ENCODE measurements at regions not wholly inside any gene's neighbourhood (a gene's known extent, or its start where the extent isn't known, plus 50 kb on each side); places are given as distances from the start of the nearest gene placed in this dataset.

DNA sequence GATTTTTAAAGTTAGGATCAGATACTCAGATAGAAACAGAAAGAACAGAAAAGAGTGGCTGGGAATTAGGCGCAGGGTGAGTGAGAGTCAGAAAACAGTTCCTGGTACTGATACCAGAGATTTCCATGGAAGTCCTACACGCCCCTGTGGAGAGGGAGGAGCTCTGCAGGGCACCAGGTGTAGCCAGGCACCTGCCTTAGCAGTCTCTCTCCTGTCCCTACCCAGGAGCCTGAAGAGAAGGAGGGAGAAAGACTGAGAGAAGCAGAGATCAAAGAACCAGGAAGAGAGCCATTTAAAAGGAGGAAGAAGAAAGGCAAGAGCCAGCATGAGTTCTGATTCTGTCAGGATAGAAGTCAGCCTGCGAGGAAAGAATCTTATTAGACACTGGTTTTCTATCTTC lies 65.0 kb downstream of the CBLN1 start:
- no peak for DNase-seq

DNA sequence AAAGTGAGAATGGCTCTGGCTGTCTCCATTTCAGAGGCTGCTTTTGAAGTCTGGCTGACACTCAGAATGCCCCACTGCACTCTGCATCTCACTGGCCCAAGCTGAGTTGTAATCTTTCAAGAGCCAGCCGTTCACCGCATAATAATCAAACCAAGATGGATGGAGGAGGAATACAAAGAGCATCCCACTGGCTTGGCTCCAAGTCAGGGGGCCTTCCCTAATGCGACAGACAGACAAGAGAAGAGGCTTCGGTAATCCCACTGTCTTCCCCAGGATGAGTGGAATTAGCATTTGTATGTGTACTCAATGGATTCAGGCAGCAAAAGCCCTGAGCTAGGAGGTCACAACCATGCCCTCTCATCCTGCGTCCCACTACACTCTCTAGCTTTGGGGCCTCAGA lies 68.0 kb downstream of the CBLN1 start:
- DNase-seq = no peak

DNA sequence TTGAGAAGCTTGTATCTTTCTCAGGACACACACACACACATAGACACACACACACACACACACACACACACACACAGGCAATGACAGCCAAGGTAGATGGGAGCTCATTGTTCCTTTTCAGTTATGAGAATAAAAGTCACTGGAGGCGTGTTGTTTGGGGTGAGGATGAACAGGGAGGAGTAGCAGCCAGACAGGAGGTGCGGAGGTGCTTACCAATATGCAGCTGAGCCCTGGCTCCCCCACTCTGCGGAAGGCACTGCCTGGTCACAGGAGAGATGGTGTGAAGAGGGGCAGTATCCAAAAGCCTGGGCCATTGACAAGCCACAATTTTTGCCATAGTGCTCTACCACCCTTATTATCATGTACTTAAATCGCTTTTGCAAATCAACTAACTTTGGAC lies 77.4 kb downstream of the CBLN1 start:
- no peak for DNase-seq

DNA sequence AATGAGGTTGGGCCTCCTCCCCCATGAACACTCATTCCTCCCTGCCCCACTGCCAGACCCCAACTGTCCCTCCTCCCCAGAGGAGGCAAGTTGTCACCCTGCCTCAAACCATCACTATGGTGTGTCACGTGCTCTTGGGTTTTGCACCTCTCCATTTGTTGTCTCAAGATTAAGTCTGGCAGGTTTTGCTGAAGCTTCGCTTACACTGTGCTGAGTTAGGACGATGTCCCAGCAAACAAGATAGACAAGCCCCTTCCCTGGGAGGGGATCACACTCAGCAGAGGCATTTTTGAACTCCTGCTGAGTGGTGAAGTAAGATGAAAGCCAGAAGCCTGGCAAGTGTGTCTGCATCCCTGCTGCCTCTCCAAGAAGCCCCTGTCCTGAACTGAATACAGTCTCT lies 78.3 kb downstream of the CBLN1 start:
- DNase-seq = no peak

DNA sequence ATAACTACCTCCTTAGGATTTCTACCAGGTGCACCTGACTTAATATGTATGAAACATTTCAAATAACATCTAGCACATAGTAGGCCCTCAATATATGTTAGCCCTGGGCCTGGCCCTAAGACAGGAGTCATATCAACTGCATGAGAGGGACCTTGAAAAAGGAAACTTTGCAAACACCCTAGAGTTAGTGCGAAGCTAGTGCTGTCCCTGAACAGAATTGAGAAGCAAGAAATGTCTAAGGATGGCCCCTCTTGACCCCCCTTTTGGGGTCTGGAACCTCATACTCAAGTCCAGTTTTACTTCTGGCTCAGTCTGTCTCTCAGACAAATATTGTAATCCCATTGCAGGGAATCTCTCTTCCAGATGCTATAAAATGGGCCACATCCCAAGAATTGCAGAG lies 80.5 kb downstream of the CBLN1 start:
- no peak for DNase-seq

DNA sequence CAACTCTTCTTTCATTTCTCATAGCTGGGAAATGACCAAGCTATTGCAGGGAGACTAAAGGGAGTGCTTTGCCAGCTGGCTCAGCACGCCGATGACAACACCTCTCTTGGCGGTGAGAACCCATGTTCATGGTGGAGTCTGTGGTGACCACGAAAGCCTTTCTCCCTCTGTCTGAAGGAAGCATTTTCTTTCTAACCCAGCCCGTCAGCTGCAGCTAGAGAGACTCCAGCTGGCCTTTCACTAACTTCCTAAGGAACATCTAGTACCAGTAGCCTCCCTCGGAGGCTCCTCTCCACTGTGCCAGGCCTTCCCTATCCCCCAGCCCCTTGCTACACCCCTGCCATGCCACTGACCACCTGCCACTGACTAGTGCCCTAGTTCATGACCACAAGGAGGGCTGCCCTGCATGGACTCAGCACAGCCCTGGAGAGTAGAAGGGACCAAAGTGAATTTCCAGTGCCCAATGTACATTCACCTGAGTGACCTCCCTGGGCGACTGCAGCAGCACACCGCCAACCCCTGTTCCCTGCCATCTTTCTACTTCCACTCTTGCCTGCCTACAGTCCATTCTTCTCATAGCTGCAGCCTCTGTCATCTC lies 81.3 kb downstream of the CBLN1 start:
- no peak for DNase-seq

DNA sequence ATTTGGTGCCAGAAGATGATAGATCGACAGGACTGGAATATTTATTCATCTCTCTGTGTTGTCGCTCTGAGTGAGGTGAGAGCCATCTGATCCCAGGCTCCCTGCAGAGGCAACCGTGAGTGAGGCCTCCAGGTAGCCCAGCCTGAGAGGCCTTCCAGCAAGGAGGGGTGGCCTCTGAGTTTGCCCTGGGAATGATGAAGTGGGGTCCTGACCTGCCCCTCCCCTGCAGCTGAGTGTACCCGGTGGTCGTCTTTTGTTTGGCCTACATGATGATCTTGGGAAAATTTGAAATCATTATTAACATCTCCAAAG lies 86.4 kb downstream of the CBLN1 start:
- no peak for DNase-seq

DNA sequence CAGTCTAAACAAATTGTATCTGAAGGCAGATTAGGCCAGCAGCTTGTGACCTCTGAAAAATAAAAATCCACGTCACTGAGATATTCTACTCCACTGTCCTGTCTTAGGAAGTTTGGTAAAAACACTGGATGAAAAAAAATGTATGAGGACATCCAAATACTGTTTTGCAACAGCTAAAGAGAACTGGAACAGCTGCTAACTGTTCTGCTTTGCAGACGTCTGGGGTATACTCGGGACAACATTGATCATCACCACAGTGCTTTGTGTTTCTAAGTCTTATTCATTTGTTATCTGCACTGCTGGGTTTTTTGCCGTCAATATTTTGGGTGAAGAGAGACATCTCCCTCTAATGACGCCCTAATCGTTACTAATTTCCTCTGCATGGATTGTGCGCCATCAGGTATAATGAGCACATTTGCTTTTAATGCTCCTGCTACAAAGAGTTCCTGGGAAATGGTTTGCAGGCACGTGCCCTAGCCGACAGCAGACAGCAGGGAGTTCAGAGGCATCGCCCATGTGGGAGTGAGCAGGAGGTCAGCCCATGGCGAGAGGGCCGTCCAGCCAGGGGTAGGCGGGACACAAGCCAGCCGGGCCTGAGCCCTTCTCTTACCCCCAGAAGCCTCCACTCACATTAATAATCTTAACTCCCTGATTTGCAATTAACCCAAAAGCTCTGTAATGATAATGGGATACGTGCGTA lies 87.0 kb downstream of the CBLN1 start:
- DNase-seq = no peak

DNA sequence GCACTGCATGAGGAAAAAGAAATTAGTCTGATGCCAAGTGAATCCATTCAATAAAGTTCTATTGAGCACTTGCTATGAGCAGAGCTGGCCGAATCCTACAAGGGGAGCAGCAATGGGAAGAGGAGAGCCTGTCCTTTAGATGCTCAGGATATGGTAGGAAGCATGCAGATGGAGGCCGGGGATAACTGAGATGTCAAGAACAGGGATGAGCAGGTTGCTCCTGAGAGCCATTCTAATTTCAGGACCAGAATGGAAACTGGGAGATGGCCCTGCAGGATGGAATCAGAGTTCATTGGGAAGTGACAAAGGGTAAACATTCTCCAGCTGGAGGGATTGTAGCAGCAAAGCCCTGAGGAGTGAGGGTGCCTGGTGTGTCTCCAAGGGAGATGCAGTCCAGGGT lies 88.0 kb downstream of the CBLN1 start:
- DNase-seq = no peak

DNA sequence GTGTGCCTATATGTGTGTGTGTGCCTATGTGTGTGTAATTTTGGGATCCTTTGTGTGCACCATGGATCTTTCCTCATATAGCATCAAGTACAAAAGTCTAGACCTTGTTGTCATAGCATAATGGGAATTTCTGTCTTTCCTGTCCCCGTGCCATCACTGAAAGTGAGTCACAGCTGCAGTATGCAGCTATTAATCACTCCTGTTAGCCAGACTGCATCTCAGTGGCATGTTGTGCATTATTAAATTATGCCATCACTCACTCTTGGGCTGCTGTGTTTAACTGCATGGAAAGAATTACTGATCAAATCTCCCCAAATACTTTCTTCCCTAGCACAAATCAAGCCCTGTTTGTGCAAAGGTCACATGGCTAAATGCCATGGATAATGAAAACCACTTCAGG lies 92.4 kb downstream of the CBLN1 start:
- DNase-seq = no peak

DNA sequence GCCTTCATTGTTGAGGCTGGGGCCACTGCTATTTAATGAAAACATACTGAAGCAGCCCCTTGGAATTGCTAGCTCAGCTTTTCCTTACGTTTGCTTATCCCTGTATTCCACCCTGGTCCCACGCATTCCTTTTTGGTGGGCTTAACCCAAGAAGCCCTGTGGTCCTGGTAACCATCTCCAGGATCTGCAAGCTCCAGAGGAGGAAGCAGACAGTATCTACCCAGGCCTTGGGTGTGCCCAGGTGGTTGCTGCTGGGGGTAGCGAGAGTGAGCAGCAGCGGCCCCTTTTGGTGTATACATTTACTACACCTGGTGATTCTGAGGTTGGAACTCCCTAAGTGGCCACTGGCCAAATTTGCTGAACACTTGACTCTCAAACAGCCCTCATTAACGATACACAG lies 97.7 kb downstream of the CBLN1 start:
- DNase-seq = no peak

DNA sequence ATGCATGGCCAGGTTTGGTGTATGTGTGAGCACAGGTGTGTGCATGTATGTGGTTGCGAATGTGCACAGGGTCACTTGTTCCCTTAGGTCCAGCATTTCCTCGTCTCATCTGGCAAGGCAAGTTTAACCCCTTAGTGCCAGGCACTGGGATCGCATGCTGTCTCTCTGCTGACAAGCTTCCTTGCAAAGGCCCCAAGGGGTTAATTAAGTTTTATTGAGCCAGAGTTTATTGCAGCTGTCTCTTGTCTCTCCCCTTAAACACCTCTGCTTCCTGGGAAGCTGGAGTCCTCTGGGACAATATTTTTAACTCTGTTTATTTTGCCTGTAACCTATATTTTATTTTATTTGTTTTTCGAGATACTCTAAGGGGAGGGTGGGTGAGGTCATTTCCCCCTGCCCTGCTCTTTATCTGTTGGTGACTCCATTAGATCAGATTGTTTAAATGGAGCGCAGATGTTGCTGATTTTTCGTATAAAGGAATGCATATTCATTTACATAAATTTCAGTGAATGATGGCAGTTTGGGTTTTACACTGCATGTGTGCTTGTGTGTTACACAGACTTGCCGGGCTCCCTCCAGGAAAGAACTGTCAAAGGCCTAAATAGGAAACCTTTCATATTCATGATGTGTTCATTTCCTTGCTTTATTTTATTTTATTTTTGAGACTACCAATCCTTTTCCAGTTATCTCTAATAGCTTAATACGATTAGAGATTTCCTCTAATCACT lies 99.7 kb downstream of the CBLN1 start:
- DNase-seq = no peak

DNA sequence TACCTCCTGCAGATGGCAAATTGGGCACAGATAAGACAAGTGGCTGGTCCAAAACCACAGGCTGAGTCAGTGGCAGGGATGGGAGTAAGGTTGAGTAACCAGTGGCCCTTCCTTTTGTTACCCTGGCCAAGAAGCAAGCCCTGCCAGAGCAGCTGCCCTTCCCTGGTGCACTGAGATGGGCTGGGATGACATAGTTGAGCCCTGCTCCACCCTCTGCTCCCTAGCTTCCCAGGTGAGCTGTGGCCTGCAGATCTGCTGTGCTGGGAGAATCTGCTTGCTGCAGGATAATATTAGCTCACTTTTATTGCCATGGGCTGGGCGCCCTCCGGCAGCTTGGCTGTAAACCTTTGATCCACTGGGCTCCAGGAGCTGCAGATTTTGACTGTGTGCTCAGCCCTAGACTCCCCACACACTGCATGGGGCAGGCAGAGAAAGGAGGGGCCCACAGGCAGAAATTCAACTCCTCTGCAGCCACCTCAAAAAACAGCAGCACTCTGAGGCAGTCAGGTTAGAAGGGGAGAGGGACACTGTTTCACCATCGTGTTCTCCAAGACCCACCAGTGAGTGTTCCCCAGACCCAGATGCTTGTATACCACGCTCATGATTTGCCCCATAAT lies 101.8 kb downstream of the CBLN1 start:
- no peak for DNase-seq

DNA sequence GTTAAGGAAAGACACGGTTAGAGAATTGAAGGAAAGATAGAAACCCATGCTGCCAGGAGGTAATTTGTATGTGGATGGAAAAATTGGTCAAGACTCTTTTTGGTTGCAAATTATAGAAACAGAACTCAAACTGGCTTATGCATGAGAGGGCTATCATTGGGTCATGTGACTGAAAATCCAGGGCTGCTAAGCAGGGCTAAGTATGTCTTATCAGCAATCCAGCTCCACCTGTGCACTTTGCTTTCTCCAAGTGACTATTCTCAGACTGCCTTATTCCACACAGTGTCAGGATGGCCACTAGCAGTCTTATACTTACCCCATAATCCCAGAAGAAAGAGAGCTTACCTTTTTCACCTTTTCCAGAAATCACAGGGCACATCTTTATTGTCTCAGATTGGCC lies 113.5 kb downstream of the CBLN1 start:
- DNase-seq = no peak

DNA sequence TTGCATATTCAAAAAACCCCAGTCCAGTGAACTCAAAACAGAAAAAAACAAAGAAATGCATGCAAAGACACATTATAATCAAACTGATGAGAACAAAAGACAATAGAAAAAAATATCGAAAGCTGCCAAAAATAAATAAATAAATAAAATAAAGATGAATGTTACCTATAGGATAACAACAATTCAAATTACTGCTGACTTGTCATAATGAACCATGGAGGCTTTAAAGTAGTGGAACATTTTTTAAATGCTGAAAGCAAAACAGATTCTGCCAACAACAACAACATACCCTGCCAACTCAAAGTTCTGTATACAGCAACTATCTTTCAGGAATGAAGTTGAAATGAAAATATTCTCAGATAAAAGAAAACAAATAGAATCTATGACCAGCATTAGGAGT lies 116.6 kb downstream of the CBLN1 start:
- DNase-seq = no peak

DNA sequence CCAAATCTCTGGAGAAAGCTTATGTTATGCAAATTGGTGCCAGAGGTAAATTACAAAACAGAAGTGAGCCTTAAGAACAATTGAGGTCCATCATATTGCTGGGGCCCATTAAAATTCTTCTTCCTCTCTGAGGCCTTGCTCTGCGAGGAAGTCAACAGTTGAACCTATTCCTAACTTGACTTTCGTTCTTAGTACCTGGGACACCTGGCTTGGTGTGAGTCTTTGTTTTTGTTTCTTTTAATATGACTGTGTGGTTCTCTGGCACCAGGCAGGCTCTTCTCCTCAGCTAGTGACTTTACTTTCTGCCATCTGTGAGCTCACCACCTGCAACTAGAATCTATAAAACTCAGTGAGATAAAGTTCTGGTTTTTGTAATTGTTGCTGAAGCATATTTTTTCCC lies 120.4 kb downstream of the CBLN1 start:
- DNase-seq = no peak

DNA sequence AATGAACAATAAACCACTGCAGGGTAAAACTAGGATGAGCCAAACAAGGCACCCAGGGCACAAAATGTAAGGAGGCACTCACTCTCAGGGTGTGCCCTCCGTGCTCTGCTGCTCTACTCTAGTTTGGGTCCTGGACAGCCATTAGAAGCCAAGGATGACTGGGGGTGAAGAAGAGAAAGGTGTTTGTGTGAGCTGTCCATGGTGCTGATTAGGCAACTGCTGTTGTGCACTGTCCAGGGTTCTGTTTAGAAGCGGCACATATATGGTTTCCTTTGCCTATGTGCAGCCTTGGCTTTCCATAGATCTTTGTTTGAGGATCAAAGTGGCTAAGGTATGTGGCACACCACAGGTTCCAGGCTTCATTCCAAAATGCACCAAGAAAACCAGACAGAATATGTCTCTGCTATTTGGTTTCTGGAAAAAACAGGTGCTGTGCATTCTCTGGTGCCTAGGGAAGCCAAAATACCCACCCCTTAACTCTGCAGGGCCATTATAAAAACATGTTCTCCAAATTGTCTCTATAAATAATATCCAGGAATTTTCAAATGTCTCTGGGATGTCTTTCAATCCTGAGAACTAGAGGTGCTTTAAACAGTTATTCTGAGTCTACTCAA lies 123.5 kb downstream of the CBLN1 start:
- no peak for DNase-seq

DNA sequence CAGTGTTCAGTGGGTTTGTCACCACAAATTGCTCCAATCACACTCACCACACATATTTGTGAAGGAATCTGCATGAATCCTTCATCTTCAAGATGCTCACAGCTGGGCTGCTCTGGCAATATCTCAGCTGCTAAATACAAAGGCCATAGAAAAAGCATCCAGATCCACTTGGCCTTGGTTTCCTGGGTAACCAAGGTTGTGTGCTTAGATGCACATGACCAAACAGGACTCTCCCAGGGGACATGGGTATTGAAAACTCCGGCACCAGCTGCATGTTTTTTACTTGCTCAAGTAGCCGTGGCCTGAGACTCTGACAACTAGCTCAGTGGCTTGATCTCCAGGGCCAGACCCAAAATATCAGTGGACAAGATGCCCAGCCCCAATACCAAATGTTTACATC lies 131.3 kb downstream of the CBLN1 start:
- no peak for DNase-seq

DNA sequence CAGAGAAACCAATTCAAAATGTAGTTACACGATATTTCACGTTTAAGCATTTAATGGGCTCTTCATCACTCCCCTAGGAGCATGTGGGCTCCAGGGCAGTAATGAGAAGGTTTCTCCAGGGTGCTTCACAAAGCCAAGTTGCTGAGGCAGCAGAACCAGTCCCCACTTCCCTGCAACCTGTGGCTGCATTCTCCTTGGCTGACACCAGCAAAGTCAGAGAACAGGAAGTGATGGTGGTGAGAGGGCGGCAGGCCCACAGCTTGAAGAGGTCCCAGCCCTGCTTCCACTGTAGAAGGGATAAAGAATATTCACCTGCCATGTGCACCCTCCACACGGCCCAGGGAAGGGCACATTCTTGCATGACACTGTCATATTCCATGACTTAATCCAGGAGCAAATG lies 133.2 kb downstream of the CBLN1 start:
- DNase-seq = no peak

DNA sequence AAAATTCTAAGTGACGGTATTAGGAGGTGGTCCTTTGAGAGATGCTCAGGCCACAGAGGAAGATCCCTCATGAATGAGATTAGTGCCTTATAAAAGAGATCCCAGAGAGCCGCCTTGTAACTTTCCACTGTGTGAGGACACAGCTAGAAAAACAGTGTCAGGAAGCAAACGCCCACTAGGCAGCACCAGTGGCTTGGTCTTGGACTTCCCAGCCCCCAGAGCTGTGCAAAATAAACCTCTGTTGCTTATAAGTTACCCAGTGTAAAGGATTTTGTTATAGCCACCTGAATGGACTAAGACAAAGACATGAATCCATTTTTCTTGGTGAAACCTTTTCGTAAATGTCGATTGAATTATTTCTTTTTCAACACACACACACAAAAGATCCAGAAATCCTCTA lies 141.0 kb downstream of the CBLN1 start:
- DNase-seq = no peak

DNA sequence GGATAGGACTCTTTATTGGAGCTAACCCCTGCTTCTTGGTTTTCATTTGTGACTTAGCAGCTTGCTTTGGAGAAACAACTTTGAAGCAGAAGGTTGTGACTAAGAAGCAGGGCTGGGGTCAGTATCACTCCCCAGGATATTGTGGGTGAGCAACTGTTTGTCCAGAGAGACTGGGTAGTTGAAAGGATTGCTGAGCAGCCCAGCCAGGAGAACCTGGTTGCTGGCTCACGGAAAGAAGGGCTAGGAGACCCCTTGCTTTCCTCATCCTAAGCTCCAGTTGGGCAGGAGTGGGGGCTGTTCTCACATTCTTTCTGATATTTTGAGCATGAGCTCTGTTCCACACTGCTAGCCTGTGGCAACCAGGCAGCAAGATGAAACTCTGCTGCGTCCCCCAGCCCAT lies 151.2 kb downstream of the CBLN1 start:
- no peak for DNase-seq

DNA sequence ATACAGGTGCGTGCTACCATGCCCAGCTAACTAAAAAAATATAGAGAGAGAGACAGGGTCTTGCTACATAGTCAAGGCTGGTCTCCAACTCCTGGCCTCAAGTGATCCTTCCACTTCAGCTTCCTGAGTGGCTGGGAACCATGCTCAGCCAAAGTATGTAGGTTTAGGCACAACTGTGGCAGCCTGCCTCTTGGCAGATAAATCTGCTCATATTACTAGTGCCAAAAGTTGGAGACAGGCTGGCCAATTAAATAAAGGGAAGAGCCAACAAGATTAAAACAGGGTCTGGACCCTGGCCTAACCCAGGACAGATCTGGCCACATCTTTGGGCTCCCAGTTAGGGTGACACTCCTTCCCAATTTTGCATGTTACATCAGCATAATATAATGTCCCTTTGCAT lies 151.7 kb downstream of the CBLN1 start:
- no peak for DNase-seq

DNA sequence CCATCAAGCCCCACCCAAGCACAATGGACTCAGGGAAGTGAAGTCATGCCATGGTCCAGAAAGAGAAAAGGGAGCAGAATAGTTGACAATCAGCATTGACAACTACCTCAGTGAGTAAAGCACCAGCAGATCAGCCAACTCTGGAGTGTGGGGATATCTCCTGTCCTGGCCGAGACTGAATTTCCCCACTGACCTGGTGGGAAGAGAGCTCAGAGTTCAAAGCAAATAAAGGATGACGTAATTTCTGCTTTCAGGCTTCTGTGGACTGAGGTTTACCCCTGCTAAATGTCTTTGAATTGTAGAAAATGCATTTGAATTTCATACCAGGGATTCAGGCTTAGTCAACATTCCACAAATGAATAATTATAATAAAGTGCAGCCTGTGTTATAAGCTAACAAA lies 152.9 kb downstream of the CBLN1 start:
- DNase-seq = no peak

DNA sequence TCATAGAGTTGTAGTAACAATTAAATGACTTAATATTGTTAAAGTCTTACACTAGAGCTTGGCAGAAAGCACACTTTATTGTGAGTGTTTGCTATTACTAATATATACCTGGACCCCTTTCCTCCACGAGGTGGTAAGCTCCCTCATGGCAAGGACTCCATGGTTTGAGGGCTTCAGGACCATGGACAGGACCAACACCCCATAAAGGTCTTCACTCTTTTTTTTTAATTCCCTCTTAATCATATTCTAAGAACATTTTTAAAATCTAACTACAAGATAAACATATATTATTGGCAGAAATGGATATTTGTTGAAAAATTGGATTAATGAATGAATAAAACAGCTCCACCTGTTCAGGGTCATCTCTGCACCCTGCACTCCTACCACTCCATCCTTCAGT lies 154.5 kb downstream of the CBLN1 start:
- DNase-seq = no peak

All from CD4-positive, alpha-beta T cell treated with Interferon alpha-2 for 1 hour (primary cell).